Fibroblast of mammary gland (primary cell): ENCODE measurements at regions not wholly inside any gene's neighbourhood (a gene's known extent, or its start where the extent isn't known, plus 50 kb on each side); places are given as distances from the start of the nearest gene placed in this dataset.

ENCODE experiments used
- DNase-seq: peaks from one replicate; pipeline ENCODE4 v3.0.0-alpha.2; 2010; ENCODE audit warnings: low read depth
- H3K4me3 ChIP-seq: 2 replicates; pipeline ENCODE4 v1.5.1; 2011; ENCODE audit warnings: low read depth, mild to moderate bottlenecking, low read length, moderate library complexity; ENCODE audit not compliant: control insufficient read depth
- CTCF ChIP-seq: conservative IDR thresholded peaks from 2 replicates; pipeline ENCODE4 v1.5.1; 2011; ENCODE audit warnings: low read depth, low read length, inconsistent platforms; ENCODE audit not compliant: control insufficient read depth, insufficient read depth

GRCh38 chr2:193549661-193550060 lies 1354.9 kb upstream of the TMEFF2 start:
- TF ChIP-seq CTCF = no peak
- no peak overlapping the region for H3K4me3 ChIP-seq
- peak; percentile 12 for DNase-seq

GRCh38 chr2:193542762-193543161 lies 1348.0 kb upstream of the TMEFF2 start:
- no peak overlapping the region for H3K4me3 ChIP-seq
- no peak for DNase-seq
- no peak for TF ChIP-seq CTCF

GRCh38 chr2:193539188-193539587 lies 1344.5 kb upstream of the TMEFF2 start:
- no peak for TF ChIP-seq CTCF
- no peak for DNase-seq
- no peak overlapping the region for H3K4me3 ChIP-seq

GRCh38 chr2:193538061-193538460 lies 1343.3 kb upstream of the TMEFF2 start:
- H3K4me3 ChIP-seq = no peak overlapping the region
- no peak for DNase-seq
- TF ChIP-seq CTCF = no peak

- TF ChIP-seq CTCF = no peak
Observed at GRCh38 chr2:193537531-193537930, 1342.8 kb upstream of the TMEFF2 start.

GRCh38 chr2:193528458-193528857 lies 1333.7 kb upstream of the TMEFF2 start:
- DNase-seq = no peak
- TF ChIP-seq CTCF = no peak
- no peak overlapping the region for H3K4me3 ChIP-seq

More at GRCh38 chr2:193537531-193537930, 1342.8 kb upstream of the TMEFF2 start:
- no peak overlapping the region for H3K4me3 ChIP-seq
- no peak for DNase-seq

GRCh38 chr2:193527146-193527545 lies 1332.4 kb upstream of the TMEFF2 start:
- TF ChIP-seq CTCF = no peak
- DNase-seq = no peak
- H3K4me3 ChIP-seq = no peak overlapping the region
